AG08395 (cell line): ENCODE measurements at regions not wholly inside any gene's neighbourhood (a gene's known extent, or its start where the extent isn't known, plus 50 kb on each side); places are given as distances from the start of the nearest gene placed in this dataset.
"Not testable (repeated sequence)": the region's sequence is repeated elsewhere in the genome, so short reads cannot be mapped to it uniquely, and the experiment has no call there.

Source experiments
- DNase-seq: peaks from one replicate; pipeline ENCODE4 v3.0.0; 2012; ENCODE audit warnings: mixed read lengths, low spot score

DNA sequence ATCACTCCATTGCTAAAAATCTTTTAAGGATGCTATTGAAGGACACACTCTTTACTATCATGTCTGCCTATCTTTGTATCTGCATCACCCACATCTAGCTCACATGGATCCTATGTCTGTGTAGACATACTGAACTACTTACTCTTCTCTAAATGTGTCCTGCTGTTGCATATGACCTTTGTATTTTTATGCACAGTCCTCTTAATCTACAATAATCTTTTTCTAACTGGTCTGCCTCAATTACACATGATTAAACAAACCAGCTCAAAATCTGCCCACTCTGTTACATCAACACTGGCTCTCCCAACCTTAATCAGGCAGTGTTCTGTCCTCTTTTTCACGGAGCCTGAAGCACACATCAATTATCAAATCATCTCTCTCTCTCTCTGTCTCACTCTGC lies 316.3 kb upstream of the MGAT4C start:
- DNase-seq: no peak

DNA sequence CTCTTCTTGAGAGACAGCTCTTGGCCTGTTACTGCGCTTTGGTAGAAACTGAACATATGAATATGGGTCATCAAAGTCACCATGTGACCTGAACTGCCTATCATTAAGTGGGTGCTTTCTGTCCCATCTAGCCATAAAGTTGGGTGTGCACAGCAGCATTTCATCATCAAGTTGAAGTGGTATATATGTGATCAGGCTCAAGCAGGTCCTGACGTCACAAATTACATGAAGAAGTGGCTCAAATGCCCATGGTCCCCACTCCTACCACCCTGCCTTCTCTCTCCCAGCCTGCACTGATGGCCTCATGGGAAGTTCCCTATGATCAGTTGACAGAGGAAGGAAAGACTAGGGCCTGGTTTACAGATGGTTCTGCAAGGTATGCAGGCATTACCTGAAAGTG lies 308.8 kb upstream of the MGAT4C start:
- no peak for DNase-seq

DNA sequence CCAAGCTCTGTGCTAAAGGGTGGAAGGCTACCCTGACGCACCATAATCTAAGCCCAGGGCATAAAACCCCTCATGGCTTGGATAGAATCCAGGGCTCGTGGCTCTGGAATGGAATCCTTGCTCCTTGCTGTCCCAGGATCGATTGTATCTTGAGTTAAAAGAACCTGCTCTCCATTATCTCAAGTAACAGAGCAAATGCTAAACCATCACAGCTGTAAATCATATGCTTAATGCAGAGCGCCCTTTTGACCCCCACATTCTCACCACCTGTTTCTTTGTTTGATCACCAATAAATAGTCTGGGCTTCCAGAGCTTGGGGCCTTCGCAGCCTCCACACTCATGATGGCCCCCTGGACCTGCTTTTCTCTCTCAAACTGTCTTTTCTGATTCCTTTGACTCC lies 299.3 kb upstream of the MGAT4C start:
- DNase-seq: not testable (repeated sequence)

DNA sequence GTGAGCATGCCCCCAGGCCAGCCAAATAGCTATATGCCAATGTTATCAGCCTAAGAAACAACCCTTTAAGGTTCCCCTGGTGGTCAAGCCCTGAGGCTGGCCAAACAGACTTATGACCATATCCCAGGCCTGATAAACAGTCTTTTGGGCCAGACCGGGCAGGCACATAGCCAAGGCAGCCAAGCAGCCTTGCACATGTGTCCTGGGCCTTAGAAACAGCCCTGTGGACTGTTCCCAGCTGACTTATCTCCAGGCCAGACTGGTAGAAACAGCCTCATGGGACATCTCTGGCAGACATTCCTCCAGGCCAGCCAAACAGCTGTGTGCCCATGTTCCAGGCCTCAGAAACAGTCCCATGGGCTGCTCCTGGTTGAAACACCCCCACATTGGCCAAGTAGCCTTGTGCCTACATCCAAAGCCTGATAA lies 295.0 kb upstream of the MGAT4C start:
- no peak for DNase-seq

DNA sequence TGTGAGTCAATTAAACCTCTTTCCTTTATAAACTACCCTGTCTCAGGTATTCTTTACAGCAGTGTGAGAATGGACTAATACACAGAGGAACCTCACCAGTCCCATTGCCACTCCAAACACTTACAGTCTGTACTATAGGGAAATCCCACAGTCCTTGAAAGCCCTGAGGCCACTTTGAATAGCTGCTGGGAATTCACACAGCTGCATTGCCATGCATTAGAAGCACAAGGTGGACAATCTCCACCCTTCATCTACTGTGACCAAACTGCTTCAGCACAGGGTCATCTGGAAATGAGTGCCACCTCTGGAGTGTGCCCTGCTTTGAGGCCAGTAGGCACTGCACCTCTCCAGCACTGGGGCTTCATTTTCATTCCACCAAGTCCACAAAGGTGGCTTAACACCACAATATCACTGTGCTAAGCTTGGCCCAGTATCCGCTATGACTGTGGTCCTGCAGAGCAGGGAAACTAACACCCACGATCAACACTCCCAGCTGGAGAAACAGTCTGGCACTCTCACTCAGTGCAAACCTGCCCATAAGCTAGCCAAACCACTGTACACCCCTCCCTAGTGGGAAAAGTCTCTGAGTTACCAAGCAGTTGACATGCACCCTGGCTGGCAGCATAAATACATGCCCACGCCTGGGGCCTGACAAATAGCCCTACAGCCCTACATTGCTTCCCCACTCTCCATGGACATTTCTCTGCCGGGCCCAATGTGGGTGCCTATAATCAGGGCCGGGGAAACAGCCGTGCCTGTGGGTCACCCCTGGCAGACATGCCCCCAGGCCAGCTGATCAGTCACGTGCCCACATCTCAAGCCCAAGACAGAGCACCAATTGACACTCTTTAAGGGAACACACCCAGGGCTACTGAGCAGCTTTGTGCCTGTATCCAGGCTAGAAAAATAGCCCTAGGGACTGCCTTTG lies 294.3 kb upstream of the MGAT4C start:
- DNase-seq: no peak

DNA sequence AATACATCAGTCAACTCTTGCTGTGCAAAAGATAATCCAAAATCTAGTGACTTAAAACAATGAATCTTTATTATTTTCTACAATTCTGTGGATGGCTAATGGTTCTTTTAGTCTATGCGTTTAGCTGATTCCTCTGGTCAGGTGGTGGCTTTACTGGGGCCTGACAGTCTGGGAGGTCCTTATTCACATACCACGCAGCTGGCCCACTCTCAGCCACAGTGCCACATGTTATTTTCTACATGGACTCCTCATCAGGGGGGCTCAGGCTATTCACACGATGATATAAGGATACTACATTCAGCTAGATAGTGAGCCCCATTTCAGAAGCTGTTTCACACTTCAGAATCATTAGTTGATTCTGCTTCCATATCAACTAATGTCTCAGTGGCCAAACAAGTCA lies 287.5 kb upstream of the MGAT4C start:
- DNase-seq: no peak

DNA sequence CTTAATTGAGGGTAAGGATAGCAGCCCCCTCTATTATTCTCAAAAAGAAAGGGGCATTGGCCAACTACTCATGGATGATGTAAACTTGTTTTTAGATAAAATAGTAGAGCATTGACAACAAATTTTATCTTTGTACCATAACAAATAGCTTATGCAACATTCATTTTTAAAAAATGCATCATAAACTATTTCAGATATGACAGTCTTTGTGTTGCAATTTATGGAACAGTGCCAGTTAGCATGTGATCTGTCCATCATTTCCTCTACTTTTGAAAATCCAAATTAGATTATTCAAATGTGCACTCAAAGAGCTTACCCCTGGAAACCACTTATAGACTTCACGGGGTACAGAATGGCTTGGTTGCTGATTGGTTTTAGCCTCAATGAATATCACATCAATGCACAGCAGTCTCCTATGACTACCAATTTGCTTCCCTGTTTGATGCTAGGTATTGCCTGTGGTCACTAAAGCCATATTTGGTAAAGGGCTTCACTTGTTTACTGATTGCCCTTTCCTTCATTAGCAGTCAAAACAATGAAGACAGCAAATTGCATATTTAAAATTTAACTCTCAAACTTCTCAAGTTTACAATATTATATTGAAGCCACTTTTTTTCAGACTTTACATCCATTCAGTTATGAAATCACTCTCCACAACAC lies 274.9 kb upstream of the MGAT4C start:
- no peak for DNase-seq

DNA sequence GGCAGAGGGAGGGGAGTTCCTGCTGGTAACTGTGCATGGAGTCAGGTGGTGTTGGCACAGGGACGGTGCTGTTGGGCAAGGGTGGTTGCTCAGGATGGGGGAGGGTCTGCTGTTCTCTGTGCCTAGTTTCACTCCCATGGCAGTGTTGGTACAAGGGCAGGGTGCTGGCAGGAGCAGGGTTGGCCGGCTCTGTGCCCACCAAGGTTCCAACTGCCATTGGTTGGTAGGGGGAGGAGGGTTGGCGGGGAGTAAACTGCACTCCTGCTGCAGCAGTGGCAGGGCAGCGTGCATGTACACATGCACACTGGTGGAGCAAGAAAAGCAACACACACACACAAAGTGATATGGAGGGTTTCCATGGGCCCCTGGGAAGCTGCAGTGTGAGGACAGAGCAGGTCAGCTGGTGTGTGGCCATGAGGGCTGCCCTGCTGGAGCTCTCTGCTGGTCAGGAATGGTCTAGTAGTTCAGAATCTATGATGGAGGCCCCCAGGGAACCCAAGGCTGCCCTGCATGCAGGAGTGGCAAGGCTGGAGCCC lies 269.9 kb upstream of the MGAT4C start:
- DNase-seq: no peak

DNA sequence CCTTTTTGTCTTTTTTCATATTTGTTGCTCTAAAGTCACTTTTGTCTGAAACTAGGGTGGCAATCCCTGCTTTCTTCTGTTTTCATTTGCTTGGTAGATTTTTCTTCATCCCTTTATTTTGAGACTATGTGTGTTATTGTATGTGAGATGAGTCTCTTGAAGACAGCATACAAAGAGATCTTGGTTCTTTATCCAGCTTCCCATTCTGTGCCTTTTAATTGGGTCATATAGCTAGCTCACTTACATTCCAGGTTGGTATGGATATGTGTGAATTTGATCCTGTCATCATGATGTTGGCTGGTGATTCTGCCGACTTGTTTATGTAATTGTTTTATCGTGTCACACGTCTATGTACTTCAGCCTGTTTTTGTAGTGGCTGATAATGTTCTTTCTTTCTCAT lies 267.7 kb upstream of the MGAT4C start:
- no peak for DNase-seq

DNA sequence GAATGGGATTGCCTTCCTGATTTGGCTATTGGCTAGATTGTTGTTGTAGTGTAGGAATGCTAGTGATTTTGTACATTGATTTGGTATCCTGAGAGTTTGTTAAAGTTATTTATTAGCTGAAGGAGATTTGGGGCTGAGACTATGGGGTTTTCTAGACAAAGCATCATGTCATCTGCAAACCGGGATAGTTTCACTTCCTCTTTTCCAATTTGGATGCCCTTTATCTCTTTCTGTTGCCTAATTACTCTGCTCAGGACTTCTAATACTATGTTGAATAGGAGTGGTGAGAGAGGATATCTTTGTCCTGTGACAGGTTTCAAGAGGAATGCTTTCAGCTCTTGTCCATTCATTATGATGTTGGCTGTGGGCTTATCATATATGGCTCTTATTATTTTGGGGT lies 265.7 kb upstream of the MGAT4C start:
- DNase-seq: no peak

DNA sequence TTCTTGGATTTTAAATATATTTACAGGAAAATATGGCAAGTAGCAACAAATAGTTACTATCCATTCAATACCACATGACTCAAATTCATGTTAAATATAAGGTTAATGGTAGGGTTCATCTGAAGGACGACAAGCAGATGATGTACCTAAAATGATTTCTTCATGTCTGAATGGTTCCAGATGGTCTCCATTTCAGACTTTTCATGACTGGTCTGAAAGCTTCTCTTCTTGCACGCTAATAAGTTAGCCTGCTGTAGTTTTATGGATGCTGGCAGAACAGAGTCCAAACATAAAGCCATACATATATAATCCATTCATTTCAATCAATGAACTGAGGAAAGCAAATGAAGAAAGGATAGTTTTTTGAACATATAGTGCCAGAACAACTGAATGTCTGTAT lies 257.0 kb upstream of the MGAT4C start:
- no peak for DNase-seq

DNA sequence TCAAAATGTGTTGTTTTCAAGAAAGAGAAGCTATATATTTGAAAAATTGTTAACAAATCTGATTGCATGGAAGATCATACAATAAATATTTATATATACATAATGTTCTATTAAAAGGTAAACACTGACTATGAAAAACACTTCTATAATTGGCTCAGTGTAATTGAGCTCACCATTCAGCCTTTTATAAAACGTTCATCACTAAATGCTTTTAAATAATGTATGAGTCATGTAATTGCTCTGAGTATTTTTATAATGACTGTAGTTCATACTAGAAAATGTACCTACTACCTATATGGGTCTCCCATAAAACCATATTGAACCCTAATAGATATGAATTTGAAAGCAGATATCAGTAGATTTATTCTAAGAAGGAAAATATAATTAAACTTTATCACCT lies 240.4 kb upstream of the MGAT4C start:
- DNase-seq: no peak

DNA sequence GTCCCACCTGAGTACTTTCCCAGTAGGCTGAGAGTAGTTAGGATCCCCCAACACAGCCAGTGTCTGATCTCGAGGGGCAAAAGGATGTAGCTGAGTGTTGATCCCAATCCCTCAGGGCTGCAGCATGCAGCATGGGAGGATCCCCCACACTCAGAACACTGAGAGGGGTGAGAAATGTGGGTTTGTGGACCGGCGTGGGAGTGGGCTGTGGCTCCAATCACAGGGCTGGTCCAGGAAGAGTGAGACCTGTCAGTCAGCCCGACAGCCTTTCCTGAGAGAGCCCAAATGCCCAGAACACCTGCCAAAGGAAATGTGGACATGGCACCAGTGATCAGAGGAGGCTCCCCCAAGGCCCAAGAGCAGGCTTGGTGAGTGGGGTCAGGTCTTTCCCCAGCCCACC lies 228.3 kb upstream of the MGAT4C start:
- DNase-seq: no peak

DNA sequence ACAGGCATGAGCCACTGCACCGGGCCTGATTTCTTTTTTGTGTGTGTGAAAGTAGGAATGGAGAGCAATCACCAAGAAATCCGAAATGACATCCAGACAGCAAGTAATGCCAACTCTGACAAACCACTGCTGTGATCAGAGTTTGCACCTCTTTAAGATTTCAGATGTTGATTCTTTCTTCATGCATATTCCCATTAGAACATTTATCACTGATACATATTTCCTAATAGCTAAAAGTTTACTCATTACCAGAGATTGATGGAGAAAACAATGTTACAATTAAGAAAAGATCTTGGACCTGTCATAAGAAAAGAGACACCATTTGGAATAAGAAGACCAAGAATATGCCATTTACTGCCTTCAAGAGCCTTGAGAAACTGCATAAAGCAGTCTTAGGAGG lies 217.0 kb upstream of the MGAT4C start:
- no peak for DNase-seq

DNA sequence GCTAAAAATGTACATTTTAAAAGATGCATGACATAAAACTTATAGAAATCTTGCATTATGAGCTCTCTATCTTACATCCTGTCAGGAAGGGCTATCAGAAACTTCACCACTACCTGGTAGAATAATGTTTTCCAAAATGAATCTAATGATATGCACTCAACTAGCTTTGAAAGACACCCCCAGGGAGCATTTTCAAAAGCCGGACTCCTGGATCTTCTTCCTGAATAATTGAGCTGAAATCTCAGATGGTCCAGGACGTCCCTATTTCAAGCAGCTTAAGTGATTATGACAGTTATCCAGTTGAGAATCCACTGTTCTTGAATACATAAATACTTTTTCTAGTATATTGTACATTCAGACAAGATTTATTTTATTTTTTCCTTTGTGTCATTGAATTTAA lies 200.6 kb upstream of the MGAT4C start:
- DNase-seq: no peak

DNA sequence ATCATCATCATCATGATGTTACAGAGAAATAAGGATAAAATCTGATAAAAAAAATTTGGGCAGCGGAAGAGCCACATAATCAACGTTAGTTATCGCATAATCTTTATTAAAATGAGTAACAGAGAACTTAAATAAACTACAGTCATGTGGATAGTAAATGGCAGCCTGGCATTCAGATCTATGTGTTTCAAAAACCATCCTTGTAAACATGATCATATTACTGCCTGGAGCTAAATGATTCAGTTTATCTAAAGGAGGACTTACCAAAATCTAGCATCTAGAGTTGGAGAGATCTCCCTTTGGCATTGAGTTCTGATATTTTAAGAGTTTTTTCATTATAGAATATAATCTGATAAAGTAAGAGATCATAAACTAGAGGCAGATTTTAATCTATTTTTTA lies 200.1 kb upstream of the MGAT4C start:
- no peak for DNase-seq

DNA sequence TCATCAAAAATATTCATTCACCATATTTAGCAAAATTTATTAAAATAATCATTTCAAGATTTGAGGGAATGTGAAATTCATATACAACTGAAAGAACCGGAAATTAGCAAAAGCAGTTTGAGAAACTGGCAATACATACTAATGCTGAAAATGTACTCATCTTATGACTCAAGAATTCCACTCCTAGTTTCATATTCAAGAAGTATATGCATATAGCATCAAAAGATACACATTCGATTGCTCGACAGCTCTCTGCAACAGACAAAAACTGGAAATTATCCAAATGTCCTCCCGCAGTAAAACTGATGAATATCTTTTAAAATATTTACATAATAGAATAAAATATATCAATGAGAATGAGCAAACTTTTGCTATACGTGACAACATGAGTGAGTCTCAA lies 189.2 kb upstream of the MGAT4C start:
- DNase-seq: no peak

DNA sequence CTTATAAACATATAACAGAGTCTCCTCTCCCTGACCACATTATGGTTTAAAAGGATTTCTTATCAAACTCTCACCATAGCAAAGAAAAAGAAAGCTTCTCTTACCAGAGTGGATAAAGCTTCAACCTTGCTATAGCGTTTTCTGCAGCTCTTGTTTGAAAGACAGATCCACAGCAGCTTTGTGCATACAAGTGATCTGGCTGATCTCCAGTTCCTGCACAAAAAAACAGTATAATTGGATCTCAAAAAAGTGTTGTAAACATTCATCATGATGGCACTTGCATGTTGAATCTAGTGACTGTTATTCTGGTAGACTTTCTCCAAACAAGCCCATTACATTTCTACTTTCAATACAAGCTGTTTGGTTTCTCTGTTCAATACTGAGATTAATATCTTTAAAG lies 178.9 kb upstream of the MGAT4C start:
- no peak for DNase-seq

DNA sequence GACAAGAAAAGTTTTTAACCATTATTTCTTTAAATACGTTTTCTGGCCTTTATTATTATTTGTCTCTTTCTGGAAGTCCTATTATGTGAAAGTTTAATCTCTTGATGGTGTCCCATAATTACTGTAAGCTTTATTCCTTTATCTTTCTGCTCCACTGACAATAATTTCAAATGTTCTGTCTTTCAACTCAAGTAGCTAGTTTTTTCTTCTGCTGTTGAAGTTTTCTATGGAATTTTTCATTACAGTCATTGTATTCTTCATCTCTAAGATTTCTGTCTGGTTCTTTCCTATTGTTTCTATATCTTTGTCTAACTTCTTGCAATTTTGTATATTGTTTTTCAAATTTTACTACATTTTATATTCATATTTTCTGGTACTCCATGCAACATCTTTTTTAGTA lies 173.6 kb upstream of the MGAT4C start:
- no peak for DNase-seq

DNA sequence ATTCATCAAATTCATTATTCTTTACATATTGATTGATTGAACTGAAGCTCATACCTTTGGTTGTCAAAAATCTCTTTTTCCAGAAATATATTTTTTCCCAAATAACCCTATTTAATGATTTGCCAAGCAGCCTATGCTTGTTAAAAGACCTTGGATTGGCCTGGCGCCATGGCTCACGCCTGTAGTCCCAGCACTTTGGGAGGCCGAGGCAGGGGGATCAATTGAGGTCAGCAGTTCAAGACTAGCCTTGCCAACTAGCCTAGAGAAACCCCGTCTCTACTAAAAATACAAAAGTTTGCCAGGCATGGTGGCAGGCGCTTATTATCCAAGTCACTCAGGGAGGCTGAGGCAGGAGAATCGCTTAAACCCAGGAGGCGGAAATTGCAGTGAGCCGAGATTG lies 165.1 kb upstream of the MGAT4C start:
- no peak for DNase-seq

DNA sequence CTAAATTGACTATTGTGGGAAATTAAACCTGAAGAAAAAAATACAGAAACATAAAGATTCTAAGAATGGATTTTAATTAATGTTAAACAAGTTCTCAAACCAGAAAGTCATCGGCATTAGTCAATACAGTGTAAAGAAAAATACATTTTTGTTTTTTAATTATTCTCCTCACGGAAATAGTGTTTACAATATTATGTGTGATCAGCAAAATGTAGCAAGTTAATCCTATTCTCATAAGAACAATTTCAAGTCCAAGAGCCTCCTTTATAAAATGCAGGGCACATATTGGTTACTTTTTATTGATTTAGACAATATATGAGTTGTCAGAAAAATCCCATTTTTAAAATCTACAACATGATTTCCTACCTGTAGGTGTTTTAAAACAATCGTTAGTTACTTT lies 158.0 kb upstream of the MGAT4C start:
- no peak for DNase-seq

DNA sequence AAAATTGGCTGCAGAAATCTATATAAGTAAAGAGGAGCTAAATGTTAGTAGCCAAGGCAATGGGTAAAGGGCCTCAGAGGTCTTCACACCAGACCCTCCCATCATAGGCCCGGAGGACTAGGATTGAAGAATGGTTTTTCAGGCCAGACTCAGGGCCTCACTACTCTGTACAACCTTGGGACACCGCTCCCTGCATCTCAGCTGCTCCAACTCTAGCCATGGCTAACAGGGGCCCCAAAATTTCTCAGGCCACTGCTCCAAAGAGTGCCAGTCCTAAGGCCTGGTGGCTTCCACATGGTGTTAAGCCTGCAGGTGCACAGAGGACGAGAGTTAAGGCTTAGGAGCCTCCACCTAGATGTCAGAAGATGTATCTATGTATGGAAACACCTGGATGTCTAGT lies 155.5 kb upstream of the MGAT4C start:
- DNase-seq: no peak

DNA sequence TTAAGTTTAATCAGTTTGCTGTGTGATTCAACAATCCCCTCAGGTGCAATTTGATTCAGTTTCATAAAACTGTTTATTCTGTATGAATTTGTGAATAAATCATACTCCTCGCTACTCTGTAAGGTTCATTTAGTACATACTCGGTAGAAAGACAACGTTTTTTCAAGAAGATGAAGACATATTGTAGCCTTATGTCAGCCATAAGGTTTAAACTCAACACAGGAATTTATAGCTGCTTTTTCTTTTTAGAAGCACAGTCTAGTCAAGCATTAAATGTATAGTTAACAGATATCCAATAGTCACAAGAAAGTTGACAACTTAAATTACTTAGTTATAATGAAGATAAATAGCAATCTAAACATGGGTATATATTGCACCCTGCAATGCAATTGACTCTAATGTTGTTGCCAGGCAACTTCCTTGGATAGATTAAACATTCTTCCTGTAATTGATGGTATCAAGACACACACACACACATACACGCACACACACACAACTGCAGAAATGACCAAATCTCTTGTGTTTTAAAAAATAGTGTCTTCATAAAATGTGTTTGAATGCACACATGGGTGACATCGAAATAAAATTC lies 151.5 kb upstream of the MGAT4C start:
- DNase-seq: no peak
